ENCODE measurements at regions not wholly inside any gene's neighbourhood (a gene's known extent, or its start where the extent isn't known, plus 50 kb on each side); places are given as distances from the start of the nearest gene placed in this dataset.

DNA sequence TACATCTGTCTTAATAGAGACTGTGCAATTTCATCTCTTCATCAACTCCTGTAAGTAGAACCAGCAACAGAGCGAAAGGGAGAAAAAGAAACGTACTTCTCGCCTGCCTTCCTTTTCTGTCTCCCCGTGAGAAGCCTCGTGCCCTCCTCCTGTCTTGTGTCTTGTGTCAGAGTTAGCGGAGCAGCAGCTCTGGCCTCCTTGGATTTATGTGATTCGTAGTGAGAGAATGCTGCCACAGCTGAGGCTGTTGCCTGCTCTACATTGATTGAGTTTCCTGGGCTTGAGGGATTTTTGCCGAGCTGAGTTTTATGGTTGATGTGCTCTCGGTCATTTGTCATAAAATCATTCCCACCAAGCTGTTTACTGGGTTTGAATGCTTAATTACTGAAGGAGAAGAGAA is 579.1 kb upstream of the RBFOX1 start:
- TF ChIP-seq, protein P1, sequence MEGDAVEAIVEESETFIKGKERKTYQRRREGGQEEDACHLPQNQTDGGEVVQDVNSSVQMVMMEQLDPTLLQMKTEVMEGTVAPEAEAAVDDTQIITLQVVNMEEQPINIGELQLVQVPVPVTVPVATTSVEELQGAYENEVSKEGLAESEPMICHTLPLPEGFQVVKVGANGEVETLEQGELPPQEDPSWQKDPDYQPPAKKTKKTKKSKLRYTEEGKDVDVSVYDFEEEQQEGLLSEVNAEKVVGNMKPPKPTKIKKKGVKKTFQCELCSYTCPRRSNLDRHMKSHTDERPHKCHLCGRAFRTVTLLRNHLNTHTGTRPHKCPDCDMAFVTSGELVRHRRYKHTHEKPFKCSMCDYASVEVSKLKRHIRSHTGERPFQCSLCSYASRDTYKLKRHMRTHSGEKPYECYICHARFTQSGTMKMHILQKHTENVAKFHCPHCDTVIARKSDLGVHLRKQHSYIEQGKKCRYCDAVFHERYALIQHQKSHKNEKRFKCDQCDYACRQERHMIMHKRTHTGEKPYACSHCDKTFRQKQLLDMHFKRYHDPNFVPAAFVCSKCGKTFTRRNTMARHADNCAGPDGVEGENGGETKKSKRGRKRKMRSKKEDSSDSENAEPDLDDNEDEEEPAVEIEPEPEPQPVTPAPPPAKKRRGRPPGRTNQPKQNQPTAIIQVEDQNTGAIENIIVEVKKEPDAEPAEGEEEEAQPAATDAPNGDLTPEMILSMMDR (IDR thresholded peaks at IDR 0.05) = no peak
- no peak for TF ChIP-seq POLR2A (IDR thresholded peaks at IDR 0.05)
- TF ChIP-seq POLR2AphosphoS5 (IDR thresholded peaks at IDR 0.05) = no peak

Data from transverse colon (tissue), 4 donors.